B cell (primary cell): ENCODE measurements at regions not wholly inside any gene's neighbourhood (a gene's known extent, or its start where the extent isn't known, plus 50 kb on each side); places are given as distances from the start of the nearest gene placed in this dataset.

ENCODE experiments used
- ATAC-seq: fragments of 200-7000 bp; cut with Tn5 transposase; one replicate; pipeline ENCODE4 v1.10.0; 2021; ENCODE audit warnings: low read depth, mild to moderate bottlenecking, moderate number of reproducible peaks, moderate library complexity
- CTCF ChIA-PET: fragments of 350-600 bp; sonication (Branson Sonifier 250); formaldehyde crosslinking; loops from one replicate; lab custom pipeline; 2021; ENCODE audit warnings: antibody characterized with exemption, inconsistent platforms; lab: Charles Lee
- POLR2A ChIA-PET: fragments of 350-600 bp; sonication (Branson Sonifier 250); formaldehyde crosslinking; loops from one replicate; lab custom pipeline; 2021; ENCODE audit warnings: antibody characterized with exemption; lab: Charles Lee
- DNase-seq: peaks from one replicate; pipeline ENCODE4 v3.0.0; 2013
- H2AFZ ChIP-seq: 2 replicates; pipeline ENCODE4 v1.6.1; 2012; ENCODE audit warnings: mild to moderate bottlenecking, low read depth, low read length; ENCODE audit not compliant: insufficient read depth, poor library complexity, severe bottlenecking
- H3K27ac ChIP-seq, 2 donors: 1 replicate in 1 of 2; 2 replicates in 1 of 2; pipeline ENCODE4 v1.5.1; 2012 to 2013; ENCODE audit warnings: low read length in 2 of 2, mild to moderate bottlenecking in 2 of 2, moderate library complexity in 1 of 2
- H3K27me3 ChIP-seq, 4 experiments: fragments of 200-600 bp in 1 of 4; sonication (generic) in 1 of 4; replicated peaks in 1 of 4; 1 replicate in 2 of 4; 2 replicates in 2 of 4; pipeline versions ENCODE4 v1.6.1 to v1.7.0; 2013 to 2016; ENCODE audit warnings: low read length in 3 of 4, mild to moderate bottlenecking in 2 of 4, mixed read lengths in 1 of 4, moderate library complexity in 1 of 4; ENCODE audit not compliant: insufficient read depth in 4 of 4, control insufficient read depth in 3 of 4; ENCODE audit errors: control extremely low read depth in 1 of 4
- H3K36me3 ChIP-seq, 2 experiments: replicated peaks in 1 of 2; 1 replicate in 1 of 2; 2 replicates in 1 of 2; pipeline versions ENCODE4 v1.6.1 to v1.7.1; 2013; ENCODE audit warnings: low read length in 1 of 2; ENCODE audit not compliant: insufficient read depth in 2 of 2, control insufficient read depth in 1 of 2; ENCODE audit errors: control extremely low read depth in 1 of 2, extremely low read depth in 1 of 2
- H3K4me1 ChIP-seq, 2 donors: fragments of 200-600 bp in 1 of 2; sonication (generic) in 1 of 2; 1 replicate in 1 of 2; 2 replicates in 1 of 2; pipeline versions ENCODE4 v1.5.1 to v1.6.1; 2013 to 2017; ENCODE audit warnings: low read length in 2 of 2; ENCODE audit not compliant: control insufficient read depth in 2 of 2, insufficient read depth in 2 of 2
- H3K4me2 ChIP-seq: replicated peaks from 2 replicates; pipeline ENCODE3; 2012; ENCODE audit warnings: mild to moderate bottlenecking, low read depth, low read length; ENCODE audit not compliant: poor library complexity, severe bottlenecking
- H3K4me3 ChIP-seq, 5 experiments: fragments of 200-600 bp in 1 of 5; sonication (generic) in 1 of 5; 1 replicate in 3 of 5; 2 replicates in 2 of 5; pipeline versions ENCODE4 v1.5.1 to v1.7.0; 2011 to 2016; ENCODE audit warnings: low read length in 4 of 5, mild to moderate bottlenecking in 4 of 5, low read depth in 2 of 5, control low read depth in 1 of 5, moderate library complexity in 1 of 5; ENCODE audit not compliant: insufficient read depth in 1 of 5; ENCODE audit errors: control extremely low read depth in 1 of 5, extremely low read depth in 1 of 5
- H3K79me2 ChIP-seq: fragments of 200-600 bp; sonication (generic); one replicate; pipeline ENCODE4 v1.6.0; 2016; ENCODE audit warnings: low read length; ENCODE audit not compliant: control insufficient read depth, insufficient read depth
- H3K9ac ChIP-seq: fragments of 200-600 bp; sonication (generic); 2 replicates; pipeline ENCODE4 v1.6.1; 2017; ENCODE audit warnings: mild to moderate bottlenecking, low read length, moderate library complexity
- H3K9me3 ChIP-seq, 3 donors: one replicate each; pipeline versions ENCODE4 v1.6.1 to v1.7.1; 2013; ENCODE audit warnings: low read length in 2 of 3; ENCODE audit not compliant: control insufficient read depth in 2 of 3, insufficient read depth in 1 of 3; ENCODE audit errors: control extremely low read depth in 1 of 3
- H4K20me1 ChIP-seq: 2 replicates; pipeline ENCODE4 v1.6.0; 2012; ENCODE audit warnings: mild to moderate bottlenecking, low read length; ENCODE audit not compliant: insufficient read depth, control insufficient read depth, poor library complexity, severe bottlenecking
- H3K27ac Mint-ChIP-seq: one replicate; pipeline ENCODE4 v1.8.0; 2021; ENCODE audit warnings: mixed read lengths
- H3K27me3 Mint-ChIP-seq: one replicate; pipeline ENCODE4 v1.8.0; 2021; ENCODE audit warnings: mixed read lengths
- H3K4me1 Mint-ChIP-seq: one replicate; pipeline ENCODE4 v1.8.0; 2021; ENCODE audit warnings: mixed read lengths
- H3K4me3 Mint-ChIP-seq: one replicate; pipeline ENCODE4 v1.8.0; 2021; ENCODE audit warnings: mixed read lengths
- H3K9me3 Mint-ChIP-seq: one replicate; pipeline ENCODE4 v1.8.0; 2022; ENCODE audit warnings: mixed read lengths; ENCODE audit not compliant: insufficient read depth
- CTCF ChIP-seq: fragments of 200-600 bp; IDR thresholded peaks from one replicate; pipeline ENCODE4 v1.8.0; 2022; ENCODE audit warnings: antibody characterized with exemption, mild to moderate bottlenecking
- EZH2 ChIP-seq: IDR thresholded peaks from 2 replicates; pipeline ENCODE4 v1.6.1; 2012; ENCODE audit warnings: borderline replicate concordance, low read depth, mild to moderate bottlenecking, moderate library complexity, low read length; ENCODE audit not compliant: insufficient read depth, poor library complexity, severe bottlenecking
- WGBS: methylation state at CpG from one replicate; pipeline ENCODE4 v1.1.5; 2013; ENCODE audit warnings: missing lambda C conversion rate; ENCODE audit not compliant: insufficient coverage; 5-methylcytosine and 5-hydroxymethylcytosine counted together
- intact Hi-C: fragments of 100-400 bp; cut with micrococcal nuclease; formaldehyde crosslinking; loops from one replicate; pipeline ENCODE4 v1.10.0; 2022

- H3K27ac Mint-ChIP-seq = no peak overlapping the region
- intact Hi-C loops = no loop called here
- no peak for DNase-seq
- Histone ChIP-seq H3K4me2 (no peak overlapping the region), H4K20me1 (no peaks in the 10 kb centered on the region), H3K27me3 (no peaks in the 10 kb centered on the region), H3K9me3 (no peaks in the 10 kb centered on the region), H3K4me1 (no peaks in the 10 kb centered on the region), H3K9ac (no peak overlapping the region), H2AFZ (no peak overlapping the region), H3K27ac (no peak overlapping the region), H3K79me2 (no peaks in the 10 kb centered on the region), H3K4me3 (no peak overlapping the region), H3K36me3 (no peaks in the 10 kb centered on the region)
- H3K4me1 Mint-ChIP-seq = no peaks in the 10 kb centered on the region
- no peak overlapping the region for H3K4me3 Mint-ChIP-seq
- H3K9me3 Mint-ChIP-seq = peaks cover 2% of the 10 kb centered on the region
- H3K27me3 Mint-ChIP-seq = no peaks in the 10 kb centered on the region
- no peak for ATAC-seq
- ChIA-PET CTCF (no interaction called here), POLR2A (no interaction called here)
- TF ChIP-seq CTCF (no peak), EZH2 (no peak)
- 80% methylated on average over 9 of the region's 11 CpGs for WGBS
Observed at GRCh38 chr3:103899328-103899727, 1464.5 kb downstream of the ZPLD1 start.

DNA sequence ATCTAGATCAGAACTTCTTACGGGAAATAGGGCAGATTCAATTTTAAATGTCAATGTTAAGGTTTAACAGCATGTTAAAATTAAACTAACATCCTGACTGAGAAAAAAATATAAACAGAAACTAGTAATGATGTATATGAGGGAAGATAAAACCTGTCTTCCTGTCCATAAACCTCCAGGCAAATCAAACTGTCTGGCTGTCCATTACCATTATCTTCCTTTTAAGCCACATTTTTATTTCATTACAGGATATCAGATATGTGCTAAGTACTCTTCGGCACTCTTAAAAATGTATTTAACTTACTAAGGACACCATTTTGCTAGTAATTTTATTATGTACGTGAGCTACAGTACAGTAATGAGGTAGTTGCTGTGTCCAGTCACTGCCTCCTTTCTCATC is 1461.7 kb upstream of the ALCAM start:
- Mint-ChIP-seq H3K4me3 (no peak overlapping the region), H3K27ac (no peak overlapping the region), H3K27me3 (no peaks in the 10 kb centered on the region), H3K4me1 (no peaks in the 10 kb centered on the region), H3K9me3 (peaks cover 2% of the 10 kb centered on the region)
- no peak overlapping the region for H3K27ac ChIP-seq
- TF ChIP-seq EZH2 (no peak), CTCF (no peak)
- no peaks in the 10 kb centered on the region for H3K79me2 ChIP-seq
- intact Hi-C loops = no loop called here
- H3K4me2 ChIP-seq = no peak overlapping the region
- no peaks in the 10 kb centered on the region for H3K9me3 ChIP-seq
- H3K36me3 ChIP-seq = no peaks in the 10 kb centered on the region
- no peak overlapping the region for H3K4me3 ChIP-seq
- H3K27me3 ChIP-seq = no peaks in the 10 kb centered on the region
- H3K9ac ChIP-seq = no peak overlapping the region
- no peak for DNase-seq
- H3K4me1 ChIP-seq = no peaks in the 10 kb centered on the region
- no peak for ATAC-seq
- CTCF ChIA-PET = no interaction called here
- no peaks in the 10 kb centered on the region for H4K20me1 ChIP-seq
- POLR2A ChIA-PET = no interaction called here
- H2AFZ ChIP-seq = no peak overlapping the region
- WGBS = no CpG with 5 or more reads among the region's 3 CpGs
